Smooth muscle cell (in vitro differentiated cells): ENCODE measurements at regions not wholly inside any gene's neighbourhood (a gene's known extent, or its start where the extent isn't known, plus 50 kb on each side); places are given as distances from the start of the nearest gene placed in this dataset.

Experiments used
- DNase-seq: peaks from one replicate; lab custom pipeline; 2025; ENCODE audit not compliant: unreplicated experiment; lab: John Stamatoyannopoulos, UW
- H2AFZ ChIP-seq: fragments of 200-600 bp; sonication (generic); 2 replicates; pipeline ENCODE4 v1.6.0; 2016; ENCODE audit warnings: antibody characterized with exemption, low read depth, mild to moderate bottlenecking
- H3F3A ChIP-seq: fragments of 200-600 bp; sonication (generic); 2 replicates; pipeline ENCODE4 v1.6.0; 2017; ENCODE audit warnings: antibody characterized with exemption, low read depth
- H3K27ac ChIP-seq: fragments of 200-600 bp; sonication (generic); 2 replicates; pipeline ENCODE4 v1.5.1; 2016; ENCODE audit warnings: low read depth, mild to moderate bottlenecking
- H3K27me3 ChIP-seq: fragments of 200-600 bp; sonication (generic); 2 replicates; pipeline ENCODE4 v1.6.1; 2016; ENCODE audit warnings: low read depth, mild to moderate bottlenecking
- H3K36me3 ChIP-seq: fragments of 200-600 bp; sonication (generic); 2 replicates; pipeline ENCODE4 v1.5.1; 2016; ENCODE audit warnings: low read depth
- H3K4me1 ChIP-seq: fragments of 200-600 bp; sonication (generic); 2 replicates; pipeline ENCODE4 v1.5.1; 2016; ENCODE audit warnings: low read depth
- H3K4me2 ChIP-seq: fragments of 200-600 bp; sonication (generic); 2 replicates; pipeline ENCODE4 v1.6.0; 2016; ENCODE audit warnings: mild to moderate bottlenecking
- H3K4me3 ChIP-seq: fragments of 200-600 bp; sonication (generic); 2 replicates; pipeline ENCODE4 v1.5.1; 2016; ENCODE audit warnings: mild to moderate bottlenecking
- H3K79me2 ChIP-seq: fragments of 200-600 bp; sonication (generic); 2 replicates; pipeline ENCODE4 v1.6.0; 2016; ENCODE audit warnings: low read depth, mild to moderate bottlenecking
- H3K9ac ChIP-seq: fragments of 200-600 bp; sonication (generic); 2 replicates; pipeline ENCODE4 v1.6.0; 2016; ENCODE audit warnings: low read depth
- H3K9me3 ChIP-seq: fragments of 200-600 bp; sonication (generic); replicated peaks from 2 replicates; pipeline ENCODE4 v1.5.1; 2016; ENCODE audit warnings: low read depth
- H4K20me1 ChIP-seq: fragments of 200-600 bp; sonication (generic); 2 replicates; pipeline ENCODE4 v1.6.0; 2016; ENCODE audit warnings: low read depth
- CTCF ChIP-seq: fragments of 200-600 bp; sonication (generic); IDR thresholded peaks from 2 replicates; pipeline ENCODE4 v1.5.1; 2017; ENCODE audit warnings: borderline replicate concordance, mild to moderate bottlenecking, antibody characterized with exemption; ENCODE audit not compliant: insufficient read depth, poor library complexity, severe bottlenecking
- WGBS: methylation state at CpG from one replicate; pipeline ENCODE4 v1.1.7; 2016; ENCODE audit warnings: low lambda C conversion rate; 5-methylcytosine and 5-hydroxymethylcytosine counted together

- Histone ChIP-seq H3K79me2 (no peaks in the 10 kb centered on the region), H3K9ac (no peak overlapping the region), H3F3A (no peaks in the 10 kb centered on the region), H3K4me3 (no peak overlapping the region), H2AFZ (no peak overlapping the region), H3K27me3 (peaks cover 7% of the 10 kb centered on the region), H3K4me2 (no peak overlapping the region), H3K4me1 (no peaks in the 10 kb centered on the region), H3K36me3 (no peaks in the 10 kb centered on the region), H3K9me3 (no peaks in the 10 kb centered on the region), H3K27ac (no peak overlapping the region), H4K20me1 (no peaks in the 10 kb centered on the region)
- DNase-seq, result no peak
- WGBS, result 97% methylated on average over 3 of the region's 3 CpGs
- TF ChIP-seq CTCF, result no peak
Measured at GRCh38 chr3:157841029-157841428, 265.2 kb downstream of the SHOX2 start.

GRCh38 chr3:157840564-157840963 is 265.7 kb downstream of the SHOX2 start:
- no peaks in the 10 kb centered on the region for H3F3A ChIP-seq
- no peaks in the 10 kb centered on the region for H3K4me1 ChIP-seq
- H3K4me2 ChIP-seq, result no peak overlapping the region
- H3K79me2 ChIP-seq, result no peaks in the 10 kb centered on the region
- H3K9me3 ChIP-seq, result no peaks in the 10 kb centered on the region
- H3K4me3 ChIP-seq, result no peak overlapping the region
- peaks cover 7% of the 10 kb centered on the region for H3K27me3 ChIP-seq
- no peak for TF ChIP-seq CTCF
- H4K20me1 ChIP-seq, result no peaks in the 10 kb centered on the region
- H3K9ac ChIP-seq, result no peak overlapping the region
- H3K36me3 ChIP-seq, result no peaks in the 10 kb centered on the region
- H3K27ac ChIP-seq, result no peak overlapping the region
- WGBS, result 85% methylated on average over 2 of the region's 2 CpGs
- no peak for DNase-seq
- H2AFZ ChIP-seq, result no peak overlapping the region

GRCh38 chr3:157838457-157838856 is 267.8 kb downstream of the SHOX2 start:
- Histone ChIP-seq H3K27ac (no peak overlapping the region), H3K79me2 (no peaks in the 10 kb centered on the region), H3K4me2 (no peak overlapping the region), H3F3A (no peaks in the 10 kb centered on the region), H3K9me3 (no peaks in the 10 kb centered on the region), H4K20me1 (no peaks in the 10 kb centered on the region), H3K4me1 (no peaks in the 10 kb centered on the region), H3K27me3 (peaks cover 7% of the 10 kb centered on the region), H3K36me3 (no peaks in the 10 kb centered on the region), H3K9ac (no peak overlapping the region), H3K4me3 (no peak overlapping the region), H2AFZ (no peak overlapping the region)
- TF ChIP-seq CTCF, result no peak
- WGBS, result 89% methylated on average over 7 of the region's 7 CpGs
- DNase-seq, result no peak

- peaks cover 1% of the 10 kb centered on the region for H3K27me3 ChIP-seq
- no peak for TF ChIP-seq CTCF
- H3K4me2 ChIP-seq, result no peak overlapping the region
- no peaks in the 10 kb centered on the region for H3K9me3 ChIP-seq
- H3K9ac ChIP-seq, result no peak overlapping the region
- no peaks in the 10 kb centered on the region for H3K36me3 ChIP-seq
- no peaks in the 10 kb centered on the region for H4K20me1 ChIP-seq
- 96% methylated on average over 1 of the region's 1 CpG for WGBS
- no peak overlapping the region for H2AFZ ChIP-seq
- H3F3A ChIP-seq, result no peaks in the 10 kb centered on the region
- no peak for DNase-seq
- H3K4me1 ChIP-seq, result no peaks in the 10 kb centered on the region
- no peak overlapping the region for H3K27ac ChIP-seq
- no peaks in the 10 kb centered on the region for H3K79me2 ChIP-seq
- H3K4me3 ChIP-seq, result no peak overlapping the region
Measured at GRCh38 chr3:157837336-157837735, 268.9 kb downstream of the SHOX2 start.
